Stimulated activated CD4-positive, alpha-beta T cell treated with anti-CD3 and anti-CD28 coated beads, Interleukin-4, amount 100 ng/mL, for 1 hour (primary cell): ENCODE measurements at regions not wholly inside any gene's neighbourhood (a gene's known extent, or its start where the extent isn't known, plus 50 kb on each side); places are given as distances from the start of the nearest gene placed in this dataset.

ENCODE experiments used
- DNase-seq: peaks from one replicate; pipeline ENCODE4 v3.0.0-alpha.2; 2020

DNA sequence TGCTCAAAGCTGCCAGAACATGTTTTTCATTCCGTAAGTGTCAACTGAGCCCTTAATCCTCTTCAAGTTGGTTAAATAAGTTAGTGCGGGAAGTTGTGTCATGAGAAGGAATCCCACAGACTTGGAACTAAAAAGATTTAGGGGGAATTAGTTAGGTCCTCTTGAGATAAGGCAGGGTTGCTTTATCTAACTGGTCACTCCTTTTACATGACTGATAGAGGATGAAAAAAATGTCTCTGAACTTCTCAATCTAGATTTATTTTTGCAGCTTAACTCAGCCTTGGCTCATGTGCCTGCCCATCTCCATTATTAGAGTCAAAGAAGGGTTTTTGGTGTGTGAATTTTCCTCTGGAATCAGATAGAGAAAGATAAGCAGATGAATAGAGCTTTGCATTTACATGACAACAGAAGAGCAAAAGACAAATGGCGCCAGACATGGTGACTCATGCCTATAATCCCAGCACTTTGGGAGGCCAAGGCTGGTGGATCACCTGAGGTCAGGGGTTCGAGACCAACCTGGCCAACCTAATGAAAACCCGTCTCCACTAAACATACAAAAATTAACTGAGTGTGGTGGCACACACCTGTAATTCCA, 882.9 kb downstream of the RPA4 start:
- no peak for DNase-seq

DNA sequence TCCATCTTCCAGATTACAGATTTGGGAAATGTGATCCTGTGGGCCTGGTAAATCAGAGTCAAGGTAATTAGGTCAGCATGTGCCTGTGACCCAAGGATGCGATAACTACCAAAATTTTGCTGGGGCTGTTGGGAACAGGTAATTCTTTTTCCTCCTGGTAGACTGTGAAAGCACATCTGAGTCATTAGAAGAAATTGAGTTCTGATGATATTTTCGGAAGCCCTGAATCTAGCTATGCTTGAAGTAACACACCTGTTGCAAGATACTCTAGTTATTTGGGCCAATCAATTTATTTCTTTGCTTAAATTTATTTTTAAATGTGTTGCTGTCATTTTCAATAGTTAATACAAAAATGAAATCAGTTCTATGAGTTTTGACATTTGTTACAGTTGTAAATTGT, 903.6 kb downstream of the RPA4 start:
- no peak for DNase-seq

DNA sequence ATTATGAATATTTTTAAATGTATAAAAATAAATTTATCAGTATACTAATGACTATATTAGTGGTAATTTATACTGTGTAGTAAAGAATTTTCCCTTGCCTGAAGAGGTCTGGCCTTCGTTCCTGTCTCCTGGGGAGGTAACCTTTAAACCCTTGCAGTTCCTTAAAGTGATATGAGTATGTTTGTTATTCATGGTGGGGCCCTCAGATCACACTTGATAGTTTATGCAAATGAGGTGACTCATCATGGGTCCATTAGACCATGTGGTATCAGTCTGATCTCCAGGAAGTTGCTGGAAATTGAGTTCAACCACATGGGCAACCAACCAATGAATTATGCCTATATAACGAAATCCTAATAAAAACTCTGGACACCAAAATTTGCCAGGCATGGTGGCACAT, 904.1 kb downstream of the RPA4 start:
- DNase-seq: no peak

DNA sequence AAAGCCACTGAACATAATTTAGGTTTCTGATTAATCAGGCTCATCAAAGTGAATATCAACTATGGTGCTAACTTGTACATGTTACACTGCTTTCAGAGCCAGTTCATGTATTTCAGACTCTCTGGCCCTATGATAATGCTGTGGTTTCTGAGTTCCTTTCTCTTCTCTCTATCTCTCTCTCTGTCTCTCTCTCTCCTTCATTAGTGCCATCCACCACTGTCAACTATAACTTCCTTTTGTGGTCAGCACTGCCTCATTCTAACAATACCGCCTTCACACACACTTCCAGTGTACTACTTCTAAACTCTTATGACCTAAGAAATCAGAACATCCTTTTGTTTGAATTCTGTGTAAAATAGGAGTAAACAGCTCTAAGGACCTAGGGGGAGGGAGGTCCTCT, 907.1 kb downstream of the RPA4 start:
- DNase-seq: no peak

DNA sequence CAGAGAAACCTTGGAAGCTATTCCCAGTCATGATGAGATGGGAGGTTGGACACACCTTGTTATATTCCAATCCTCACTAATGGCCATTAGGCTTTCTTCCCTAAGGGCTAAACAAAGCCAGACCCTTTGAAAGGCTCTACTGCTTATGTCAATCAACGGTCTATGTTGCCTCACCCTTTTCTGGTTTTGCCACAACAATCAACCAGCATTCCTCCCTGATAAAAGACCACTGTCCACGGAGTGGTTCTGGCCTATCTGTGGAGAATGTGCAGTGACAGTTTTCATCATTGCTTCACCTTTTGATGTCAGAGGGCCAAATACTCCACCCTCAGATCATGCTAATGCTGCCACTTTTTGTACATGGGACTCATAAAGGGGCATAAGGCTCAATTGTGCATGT, 913.4 kb downstream of the RPA4 start:
- DNase-seq: no peak

DNA sequence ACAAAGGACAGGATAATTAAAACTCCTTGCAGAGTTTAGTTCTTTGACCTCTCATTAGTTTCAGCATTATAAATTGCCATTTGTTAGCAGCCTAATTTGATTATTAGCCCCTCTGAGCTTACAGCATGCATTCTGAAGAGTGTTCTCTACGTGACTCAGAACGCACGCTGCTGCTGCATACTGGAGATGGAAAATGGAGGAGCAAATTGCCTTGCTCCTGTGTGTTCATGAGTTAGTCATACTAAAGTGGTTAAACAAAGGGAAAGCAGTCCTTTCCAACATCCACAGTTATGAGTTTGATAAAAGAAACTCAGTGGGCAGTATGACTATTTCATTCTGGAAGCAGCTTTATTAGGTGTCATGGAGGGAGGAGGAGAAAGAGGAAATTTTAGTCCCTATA, 922.5 kb downstream of the RPA4 start:
- no peak for DNase-seq

DNA sequence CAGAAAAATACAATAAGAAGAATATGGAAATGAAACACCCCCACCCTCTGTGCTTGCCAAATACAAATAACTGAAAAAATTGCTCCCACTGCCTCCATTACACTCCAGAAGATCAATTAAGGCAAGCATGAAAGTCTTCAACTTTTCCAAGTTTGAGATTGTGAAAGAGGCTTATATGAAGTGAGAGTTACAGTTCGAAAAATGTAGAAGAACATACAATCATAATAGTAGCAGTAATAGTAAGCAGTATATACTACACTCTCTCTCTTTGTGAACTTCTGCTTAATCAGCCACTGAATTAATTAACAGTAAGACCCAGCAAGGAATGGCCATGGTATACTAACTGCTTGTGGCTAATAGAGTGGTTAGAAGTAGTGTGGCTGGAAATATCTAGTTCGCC, 923.2 kb downstream of the RPA4 start:
- DNase-seq: no peak

DNA sequence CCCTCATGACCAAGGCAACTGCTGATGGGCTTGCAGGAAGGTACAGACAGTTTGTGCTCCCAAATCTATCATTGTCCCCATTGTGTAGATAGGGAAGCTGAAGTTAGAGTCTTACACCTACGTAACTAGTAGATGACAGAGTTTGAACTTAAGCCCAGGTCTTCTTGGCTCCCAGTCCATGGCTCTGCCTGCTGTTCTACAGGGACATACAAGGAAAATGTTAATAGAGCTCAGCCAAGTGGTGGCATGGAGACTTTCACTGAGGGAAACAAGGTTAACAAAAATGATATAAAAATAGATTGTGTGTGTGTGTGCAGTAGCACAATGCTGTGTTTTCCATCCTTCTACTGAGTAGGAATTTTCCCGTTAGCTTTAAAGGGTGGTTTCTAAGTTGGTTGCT, 936.5 kb downstream of the RPA4 start:
- no peak for DNase-seq

DNA sequence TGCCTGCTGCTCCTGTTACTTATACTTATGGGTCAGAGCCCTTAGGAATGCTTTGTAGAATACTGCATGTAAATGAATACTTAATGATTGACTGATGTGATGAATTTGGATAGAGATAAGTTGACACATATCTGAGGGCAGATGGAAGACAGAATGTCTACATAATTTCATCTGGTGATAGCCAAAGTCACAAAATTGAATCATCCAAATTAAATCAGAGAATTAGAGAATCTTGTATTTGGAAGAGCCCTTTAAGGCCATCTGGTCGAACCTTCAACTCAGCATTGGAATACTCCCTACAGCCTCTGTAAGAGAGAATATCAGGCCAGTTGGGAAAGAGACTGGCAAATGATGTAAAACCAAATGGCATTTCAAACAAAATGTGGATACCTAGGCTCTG, 944.8 kb downstream of the RPA4 start:
- DNase-seq: no peak

DNA sequence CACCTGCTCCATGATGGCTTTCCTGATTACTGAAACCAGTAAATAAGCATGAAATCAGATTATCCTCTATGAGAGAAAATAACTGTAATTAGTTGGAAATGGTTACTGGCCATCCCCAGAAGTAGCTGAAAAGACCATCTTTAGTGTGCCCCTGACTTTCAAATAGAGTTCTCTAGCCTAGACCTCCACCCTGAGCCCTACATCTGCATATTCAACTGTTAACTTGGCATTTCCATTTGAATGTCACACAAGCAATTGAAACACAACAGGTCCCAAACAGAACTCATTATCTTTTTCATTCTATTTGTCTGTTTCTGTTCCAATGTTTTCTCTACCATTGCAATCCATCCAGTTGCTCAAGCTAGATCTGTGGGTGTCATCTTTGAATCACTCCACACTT, 952.3 kb downstream of the RPA4 start:
- DNase-seq: no peak

DNA sequence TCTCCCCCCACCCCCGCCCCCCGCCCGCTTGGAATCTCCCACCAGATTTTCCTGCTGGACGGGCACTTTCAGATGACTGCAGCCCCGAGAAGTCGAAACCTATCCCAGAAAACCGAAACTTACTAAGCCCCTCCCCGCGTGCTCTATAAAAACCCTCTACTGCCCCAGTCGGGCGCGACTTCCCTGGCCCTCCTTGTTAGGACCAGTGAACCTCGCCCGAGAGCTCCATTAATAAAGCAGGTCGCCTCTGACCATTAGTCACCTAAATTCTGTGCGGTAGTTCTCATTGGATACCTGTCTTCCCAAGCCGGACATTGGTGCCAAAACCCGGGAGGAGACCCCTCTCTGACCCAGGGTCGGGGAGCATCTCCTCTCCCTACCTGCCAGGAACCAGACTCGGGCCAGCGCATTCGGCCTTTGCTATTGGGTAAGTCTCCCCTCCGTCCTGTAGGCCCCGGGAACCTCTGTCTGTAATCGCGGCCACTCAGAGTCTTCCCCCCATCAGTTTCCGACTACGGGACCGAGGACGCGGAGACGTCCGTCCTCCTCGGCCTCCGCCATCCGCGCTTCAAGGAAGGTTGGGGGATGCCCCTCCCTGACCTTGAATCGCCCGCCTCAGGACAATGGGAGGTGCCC, 958.0 kb downstream of the RPA4 start:
- no peak for DNase-seq

DNA sequence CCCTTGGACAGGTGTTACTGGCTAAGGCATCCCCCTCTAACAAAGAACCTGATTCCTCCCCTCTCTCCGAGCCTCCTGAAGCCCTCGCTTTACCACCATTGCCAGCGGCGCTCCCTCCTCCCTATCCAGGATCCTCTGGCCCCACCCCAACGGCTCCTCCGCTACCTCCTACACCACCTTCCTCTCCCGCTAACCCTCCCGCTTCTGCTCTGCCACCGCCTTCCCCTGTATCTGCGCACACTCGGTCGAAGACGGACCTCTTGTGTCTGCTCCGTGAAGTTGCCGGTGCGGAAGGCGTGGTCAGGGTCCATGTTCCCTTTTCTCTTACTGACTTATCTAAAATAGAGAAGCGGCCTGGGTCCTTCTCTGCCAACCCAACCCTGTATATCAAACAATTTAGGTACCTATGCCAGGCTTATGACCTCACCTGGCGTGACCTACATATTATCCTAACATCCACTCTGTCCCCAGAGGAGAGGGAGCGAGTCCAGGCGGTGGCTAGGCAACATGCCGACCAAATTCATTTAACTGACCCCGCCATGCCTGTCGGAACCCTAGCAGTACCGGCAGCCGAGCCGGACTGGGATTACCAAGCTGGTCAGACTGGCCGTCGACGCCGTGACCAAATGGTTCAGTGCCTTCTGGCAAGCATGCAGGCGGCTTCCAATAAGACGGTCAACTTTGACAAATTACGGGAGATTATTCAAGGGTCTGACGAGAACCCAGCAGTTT, 958.9 kb downstream of the RPA4 start:
- DNase-seq: no peak

DNA sequence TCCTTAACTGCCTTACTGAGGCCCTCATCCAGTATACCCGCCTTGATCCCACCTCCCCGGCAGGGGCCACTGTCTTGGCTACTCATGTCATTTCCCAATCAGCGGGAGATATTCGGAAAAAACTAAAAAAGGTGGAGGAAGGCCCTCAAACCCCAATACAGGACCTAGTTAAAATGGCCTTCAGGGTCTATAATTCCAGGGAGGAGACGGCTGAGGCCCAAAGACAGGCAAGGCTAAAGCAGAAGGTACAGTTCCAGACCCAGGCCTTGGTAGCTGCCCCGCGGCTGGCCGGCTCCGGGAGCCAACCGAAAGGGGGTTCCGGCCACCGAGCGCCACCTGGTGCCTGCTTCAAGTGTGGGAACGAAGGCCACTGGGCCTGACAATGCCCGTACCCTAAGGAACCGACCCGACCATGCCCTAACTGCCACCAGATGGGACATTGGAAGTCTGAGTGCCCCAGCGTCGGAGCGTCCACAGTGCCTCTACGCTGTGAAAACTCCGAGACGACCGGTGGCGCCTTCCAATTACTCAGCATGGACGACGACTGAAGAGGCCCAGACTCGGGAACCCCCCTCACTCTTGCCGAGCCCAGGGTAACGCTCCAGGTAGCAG, 959.6 kb downstream of the RPA4 start:
- no peak for DNase-seq

DNA sequence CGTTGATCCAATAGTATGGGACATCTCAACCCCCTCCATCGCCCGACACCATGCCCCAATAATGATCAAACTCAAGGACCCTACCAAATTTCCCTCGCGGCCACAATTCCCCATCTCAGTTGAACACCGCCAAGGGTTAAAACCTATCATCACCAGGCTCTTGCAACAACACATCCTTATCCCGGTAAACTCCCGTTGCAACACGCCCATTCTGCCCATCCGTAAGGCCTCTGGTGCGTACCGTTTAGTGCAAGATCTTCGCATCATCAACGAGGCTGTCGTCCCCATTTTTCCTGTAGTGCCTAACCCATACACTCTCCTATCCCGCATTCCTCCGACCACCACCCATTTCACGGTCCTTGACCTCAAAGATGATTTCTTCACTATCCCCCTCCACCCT, 960.5 kb downstream of the RPA4 start:
- DNase-seq: no peak

DNA sequence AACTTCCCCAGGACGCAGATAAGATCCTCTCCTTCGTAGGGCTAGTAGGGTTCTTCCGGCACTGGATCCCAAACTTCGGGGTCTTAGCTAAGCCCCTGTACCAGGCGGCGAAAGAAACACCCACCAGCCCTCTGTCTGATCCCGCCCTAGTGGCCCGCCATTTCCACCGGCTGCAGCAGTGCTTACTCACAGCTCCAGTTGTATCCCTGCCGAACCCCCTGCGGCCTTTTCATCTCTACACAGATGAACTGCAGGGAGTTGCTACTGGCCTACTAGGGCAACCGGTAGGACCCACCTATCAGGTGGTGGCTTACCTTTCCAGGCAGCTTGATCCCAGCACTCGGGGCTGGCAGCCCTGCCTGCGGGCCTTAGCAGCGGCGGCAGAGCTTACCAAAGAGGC, 961.2 kb downstream of the RPA4 start:
- no peak for DNase-seq

DNA sequence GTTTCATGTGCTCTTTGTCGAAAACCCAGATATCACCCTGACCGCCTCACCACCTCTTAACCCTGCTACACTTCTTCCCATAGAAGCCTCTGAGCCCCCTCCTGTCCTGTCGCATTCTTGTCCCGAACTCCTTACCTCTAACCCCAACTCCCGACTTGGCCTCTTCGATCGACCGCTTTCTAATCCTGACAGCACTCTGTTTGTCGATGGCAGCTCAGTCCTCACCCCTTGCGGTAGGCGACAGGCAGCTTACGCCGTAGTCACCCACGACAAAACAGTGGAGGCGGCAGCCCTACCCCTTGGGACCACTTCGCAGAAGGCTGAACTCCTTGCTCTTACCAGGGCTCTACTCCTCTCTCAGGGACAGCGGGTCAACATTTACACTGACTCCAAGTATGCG, 961.7 kb downstream of the RPA4 start:
- no peak for DNase-seq

DNA sequence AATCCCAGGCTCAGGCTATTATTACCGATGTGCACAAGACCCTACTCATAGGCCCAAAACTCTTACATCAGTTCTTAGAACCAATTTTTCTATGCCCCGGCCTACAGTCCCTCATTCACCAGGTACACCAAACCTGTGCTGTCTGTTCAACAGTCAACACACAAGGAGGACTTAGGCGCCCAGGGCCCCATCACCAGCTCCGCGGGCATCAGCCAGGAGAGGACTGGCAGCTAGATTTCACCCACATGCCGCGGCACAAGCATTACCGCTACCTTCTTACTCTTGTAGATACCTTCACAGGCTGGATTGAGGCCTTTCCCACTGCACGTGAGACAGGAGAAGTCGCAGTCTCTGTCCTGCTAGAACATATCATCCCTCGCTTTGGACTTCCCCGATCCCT, 962.5 kb downstream of the RPA4 start:
- no peak for DNase-seq

DNA sequence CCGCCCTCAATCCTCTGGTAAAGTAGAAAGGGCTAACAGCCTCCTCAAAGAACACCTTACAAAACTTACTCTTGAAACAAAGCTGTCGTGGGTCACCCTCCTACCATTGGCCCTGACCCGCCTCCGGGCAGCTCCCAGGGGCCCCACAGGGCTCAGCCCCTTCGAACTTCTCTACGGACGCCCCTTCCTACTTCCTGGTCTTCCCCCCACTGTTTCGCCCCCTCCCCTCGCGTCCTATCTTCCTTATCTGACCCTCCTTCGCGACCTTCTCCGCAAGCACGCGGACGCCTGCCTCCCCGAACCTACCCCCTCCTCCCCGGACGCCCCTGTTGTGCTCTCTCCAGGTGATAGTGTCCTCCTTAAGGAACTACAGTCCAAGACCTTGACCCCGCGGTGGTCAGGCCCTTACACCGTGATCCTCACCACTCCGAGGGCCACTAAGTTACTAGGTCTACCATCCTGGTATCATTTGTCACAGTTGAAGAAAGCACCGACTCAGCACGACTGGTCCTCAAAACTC, 963.1 kb downstream of the RPA4 start:
- no peak for DNase-seq

DNA sequence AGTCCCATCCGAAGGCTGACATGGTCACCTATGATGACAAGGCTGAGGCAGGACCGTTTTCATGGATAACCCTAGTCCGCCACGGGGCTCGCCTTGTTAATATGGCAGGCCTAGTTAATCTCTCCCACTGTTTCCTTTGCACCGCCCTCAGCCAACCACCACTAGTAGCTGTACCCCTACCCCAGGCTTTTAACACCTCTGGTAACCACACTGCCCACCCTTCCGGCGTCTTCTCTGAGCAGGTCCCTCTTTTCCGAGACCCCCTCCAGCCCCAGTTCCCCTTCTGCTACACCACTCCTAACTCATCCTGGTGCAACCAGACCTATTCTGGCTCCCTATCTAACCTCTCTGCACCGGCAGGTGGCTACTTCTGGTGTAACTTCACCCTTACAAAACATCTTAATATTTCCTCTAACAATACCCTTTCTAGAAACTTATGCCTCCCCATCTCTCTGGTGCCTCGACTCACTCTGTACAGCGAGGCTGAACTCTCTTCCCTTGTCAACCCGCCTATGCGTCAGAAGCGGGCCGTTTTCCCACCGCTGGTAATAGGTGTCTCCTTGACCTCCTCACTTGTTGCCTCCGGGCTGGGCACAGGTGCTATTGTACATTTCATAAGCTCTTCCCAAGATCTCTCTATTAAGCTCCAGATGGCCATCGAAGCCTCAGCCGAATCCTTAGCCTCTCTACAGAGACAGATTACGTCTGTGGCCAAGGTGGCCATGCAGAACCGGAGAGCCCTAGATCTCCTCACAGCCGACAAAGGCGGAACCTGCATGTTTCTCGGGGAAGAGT, 964.4 kb downstream of the RPA4 start:
- no peak for DNase-seq

DNA sequence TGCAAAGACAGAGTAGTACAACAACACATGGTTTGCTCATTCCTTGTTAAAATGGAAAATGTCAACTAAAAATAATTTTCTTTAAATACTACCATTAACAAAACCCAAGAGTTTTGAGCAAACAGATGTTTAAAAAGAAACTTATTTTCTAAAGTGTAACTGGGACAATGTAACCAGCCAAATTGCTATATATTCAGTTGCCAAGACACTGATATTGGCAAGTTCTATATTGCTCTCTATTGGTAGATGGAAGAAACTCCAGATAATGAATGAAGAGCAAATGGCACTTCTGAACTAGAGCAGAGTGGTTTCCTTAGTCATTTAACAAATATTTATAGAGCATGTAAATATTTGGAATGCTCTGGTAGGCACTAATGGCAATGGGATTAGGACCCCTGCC, 966.2 kb downstream of the RPA4 start:
- DNase-seq: no peak

DNA sequence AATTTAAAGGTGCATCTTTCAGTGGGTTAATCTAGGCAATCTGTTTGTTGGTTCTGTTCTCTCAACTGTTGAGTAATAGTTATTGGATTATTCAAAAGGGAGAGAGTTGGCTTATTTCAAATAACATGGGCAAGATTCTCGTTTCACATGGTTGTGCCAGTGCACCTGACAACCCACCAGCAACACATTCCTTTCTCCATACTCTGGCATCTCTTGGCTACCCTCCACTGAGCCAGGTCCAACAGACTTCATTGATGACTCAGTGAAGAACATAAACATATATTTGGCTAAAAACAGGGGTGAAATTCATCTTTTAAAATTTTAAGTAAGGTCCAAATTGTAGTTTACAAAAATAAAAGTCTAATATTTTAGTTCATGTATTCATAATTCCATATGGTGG, 967.2 kb downstream of the RPA4 start:
- no peak for DNase-seq

DNA sequence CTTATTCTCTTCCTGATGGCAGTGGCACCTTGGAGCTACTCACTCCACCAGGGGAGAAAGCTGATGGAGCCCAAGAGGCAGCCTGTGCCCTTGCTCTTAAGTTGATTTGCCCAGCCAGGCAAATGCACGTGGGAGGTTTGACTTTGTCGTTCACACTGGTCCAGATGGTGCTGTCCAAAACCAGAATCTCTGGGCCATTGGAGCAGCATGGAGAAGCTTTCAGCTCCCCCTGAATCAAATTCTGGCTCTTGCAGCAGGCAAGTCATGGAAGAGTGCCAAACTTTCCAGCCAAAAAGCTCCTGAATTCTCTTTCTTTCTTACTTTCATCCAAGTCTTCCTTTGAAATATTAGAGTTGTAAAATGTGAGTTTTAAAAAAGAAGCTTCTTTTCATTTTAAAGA, 970.4 kb downstream of the RPA4 start:
- DNase-seq: no peak

DNA sequence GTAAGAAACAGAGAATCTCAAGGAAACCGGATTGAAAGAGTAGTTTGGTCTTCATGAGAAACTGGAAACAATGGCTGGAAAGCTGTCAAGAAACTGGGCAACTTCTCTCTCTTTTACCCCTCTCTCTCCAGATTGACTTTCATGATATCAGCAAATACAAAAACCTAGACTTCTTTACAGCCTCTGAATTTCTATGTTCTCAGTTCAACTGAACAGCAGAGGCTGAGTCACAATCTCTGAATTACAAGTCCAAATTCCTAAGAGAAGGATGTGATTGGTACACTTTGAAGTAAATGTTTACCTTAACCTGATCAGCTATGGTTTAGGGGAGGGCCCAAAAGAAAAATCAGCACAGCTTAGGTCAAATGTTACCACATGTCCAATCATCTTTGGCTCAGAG, 974.9 kb downstream of the RPA4 start:
- no peak for DNase-seq
